C1 segment of cervical spinal cord (tissue), 14 donors: ENCODE measurements at regions not wholly inside any gene's neighbourhood (a gene's known extent, or its start where the extent isn't known, plus 50 kb on each side); places are given as distances from the start of the nearest gene placed in this dataset.
A peak's percentile ranks its signal among the peaks of the same experiment; 100 is the strongest.

Source experiments
- DNase-seq, 14 donors: peaks; one replicate each; lab custom pipeline; 2025; lab: John Stamatoyannopoulos, UW

DNA sequence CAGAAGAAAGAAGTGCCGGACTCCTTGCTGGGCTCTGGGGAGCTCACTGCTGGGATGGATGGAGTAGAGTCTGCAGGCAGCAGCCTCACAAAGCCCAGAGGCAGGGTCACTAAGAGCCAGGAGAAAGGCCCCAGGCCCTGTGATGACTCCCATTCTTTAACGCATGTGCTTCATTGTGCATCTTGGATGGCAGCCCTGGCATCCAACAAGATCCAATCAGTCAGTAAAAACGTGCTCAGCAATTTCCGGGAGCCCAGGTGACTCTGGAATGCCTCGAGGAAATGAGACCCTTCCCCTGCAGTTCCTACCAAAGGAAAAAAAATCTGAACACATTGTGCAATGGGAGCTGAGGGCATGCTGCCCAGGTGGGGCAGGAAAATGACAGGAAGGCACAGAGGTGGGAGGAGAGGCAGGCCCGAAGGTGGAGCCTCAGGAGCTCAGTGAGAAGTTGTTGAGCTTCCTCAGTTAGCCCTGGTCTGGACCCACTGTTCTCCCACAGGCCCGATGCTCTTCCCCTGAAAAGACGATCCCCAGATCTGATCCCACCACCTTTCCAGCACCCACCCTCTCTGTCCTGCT is 60.7 kb upstream of the TMEM72 start:
- DNase-seq: no peak

DNA sequence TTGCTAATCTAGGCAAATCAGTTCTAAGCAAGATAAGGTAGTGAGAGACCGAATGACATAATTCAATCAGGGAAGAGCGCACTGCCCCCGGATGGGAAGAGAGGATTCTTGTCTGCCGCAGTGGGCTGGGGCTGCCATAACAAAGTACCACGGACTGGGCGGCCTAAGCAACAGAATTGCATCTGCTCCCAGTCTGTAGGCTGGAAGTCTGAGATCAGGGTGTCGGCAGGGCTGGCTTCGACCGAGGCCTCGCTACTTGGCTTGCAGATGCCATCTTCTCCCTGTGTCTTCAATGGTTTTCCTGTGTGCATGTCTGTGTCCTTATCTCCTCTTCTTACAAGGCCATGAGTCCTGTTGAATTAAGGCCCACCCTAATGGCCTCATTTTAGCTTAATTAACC is 59.7 kb upstream of the TMEM72 start:
- no peak for DNase-seq

DNA sequence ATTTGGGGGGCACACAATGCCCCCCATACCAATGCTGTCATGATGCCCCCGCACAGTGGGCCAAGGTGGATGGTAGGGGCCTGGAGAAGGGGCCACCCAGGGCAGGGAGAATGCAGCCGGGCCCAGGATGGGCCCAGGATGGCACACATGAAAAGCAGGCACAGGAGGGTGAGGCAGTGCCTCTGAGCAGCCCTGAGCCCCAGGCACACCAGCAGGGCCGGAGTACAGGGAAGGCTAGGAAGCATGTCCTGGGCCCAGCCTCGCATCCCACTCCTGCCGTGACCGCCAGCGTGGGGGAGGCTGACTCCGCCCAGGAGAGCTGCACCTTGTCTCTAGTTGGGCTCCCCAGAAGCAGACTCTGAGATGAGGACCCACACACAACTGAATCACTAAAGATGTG is 59.3 kb upstream of the TMEM72 start:
- DNase-seq: no peak

DNA sequence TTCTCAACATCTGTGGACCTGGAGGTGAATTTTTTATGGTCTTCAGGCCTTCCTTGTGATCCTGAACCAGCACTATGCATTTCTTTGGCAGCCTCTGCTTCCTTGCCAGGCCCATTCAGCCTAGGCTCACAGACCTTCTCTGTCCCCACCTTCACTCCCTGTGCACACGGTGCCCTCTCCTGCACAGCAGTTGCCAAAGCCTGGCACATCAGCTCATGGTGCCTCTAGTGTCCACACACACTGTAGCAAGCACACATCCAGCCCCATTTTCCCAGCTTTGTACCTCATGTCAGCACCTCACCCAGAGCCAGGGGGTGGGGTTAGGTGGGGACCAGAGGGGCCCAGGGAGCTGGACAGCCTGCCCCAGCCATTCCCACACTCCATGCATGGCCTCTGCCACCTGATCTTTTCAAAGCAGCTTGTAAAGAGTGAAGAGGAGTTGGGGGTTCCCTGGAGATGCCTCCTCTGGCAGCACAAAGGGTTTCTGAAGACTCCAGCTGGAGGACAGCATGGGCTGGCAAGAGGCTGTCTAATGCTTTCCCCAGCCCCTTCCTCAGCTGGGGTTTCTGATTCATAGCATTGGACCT is 57.9 kb upstream of the TMEM72 start:
- no peak for DNase-seq

DNA sequence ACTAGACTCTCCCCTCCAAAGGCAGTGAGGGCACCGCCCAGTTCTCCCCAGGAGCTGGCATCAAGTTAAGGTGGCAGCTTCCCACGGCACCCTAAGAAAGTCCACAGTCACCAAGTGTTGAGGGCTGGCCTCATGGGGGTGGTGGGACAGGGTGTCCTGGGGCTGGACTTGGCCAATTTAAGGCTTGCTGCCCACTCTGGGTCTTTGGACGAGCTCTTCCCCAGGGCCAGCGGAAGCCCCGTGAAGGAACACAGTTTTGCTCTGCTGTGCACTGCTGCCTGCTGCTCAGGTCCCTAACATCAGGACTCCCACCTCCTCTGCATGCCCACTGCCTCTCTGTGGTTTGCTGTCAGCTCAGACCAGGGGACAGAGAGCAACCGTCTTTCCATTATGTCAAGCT is 57.3 kb upstream of the TMEM72 start:
- DNase-seq: no peak

DNA sequence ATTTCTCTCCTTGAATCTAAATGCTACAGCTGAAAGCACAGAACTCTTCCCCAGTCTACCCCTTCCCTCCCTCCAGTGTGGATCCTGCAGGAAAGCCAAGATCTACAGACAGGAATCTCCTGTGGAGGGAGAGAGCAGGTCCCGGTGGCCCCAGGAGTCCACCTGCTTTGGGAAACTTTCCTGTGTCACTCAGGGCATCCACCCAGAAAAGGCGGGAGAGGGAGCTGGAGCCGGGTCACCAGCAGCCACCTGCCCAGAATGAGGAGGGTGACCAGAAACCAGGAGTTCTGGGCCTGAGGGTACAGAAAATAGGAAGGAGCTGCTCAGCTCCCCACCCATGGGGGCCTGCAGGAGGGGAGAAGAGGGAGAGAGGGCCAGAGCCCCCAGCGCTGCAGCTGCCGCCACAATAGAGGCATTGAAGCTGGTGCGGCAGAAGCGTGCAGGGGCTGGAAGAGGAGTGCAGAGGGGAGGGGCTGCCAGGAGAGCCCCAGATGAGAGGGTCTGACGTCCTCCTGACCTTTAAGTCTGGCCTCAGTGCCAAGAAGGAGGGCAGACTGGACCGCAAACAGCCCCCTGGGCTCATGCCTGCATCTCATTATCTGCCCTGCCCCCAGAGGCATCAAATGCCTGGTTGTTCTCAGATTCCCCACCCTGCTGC is 56.3 kb upstream of the TMEM72 start:
- peak in 4 of 14 donors; percentile 15 to 39 (median 24) for DNase-seq

DNA sequence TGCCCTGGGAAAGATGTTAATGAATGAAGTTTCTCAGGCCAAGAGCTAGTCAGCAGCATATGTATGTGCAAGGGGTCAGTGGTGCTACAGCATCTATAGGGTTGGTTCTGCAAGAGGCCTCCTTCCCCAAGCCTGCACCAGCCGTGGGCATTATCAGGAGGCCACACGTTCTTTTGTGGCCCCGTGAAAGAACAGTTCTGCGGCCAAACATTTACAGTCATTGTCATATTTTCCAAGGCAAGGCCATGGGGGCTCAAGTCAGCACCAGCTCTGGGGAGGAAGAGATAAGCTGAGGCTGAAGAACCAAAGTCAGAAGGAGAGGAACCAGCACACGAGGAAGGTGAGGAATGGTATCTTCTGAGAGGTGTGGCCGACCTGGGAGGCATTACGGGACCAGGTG is 54.4 kb upstream of the TMEM72 start:
- no peak for DNase-seq

DNA sequence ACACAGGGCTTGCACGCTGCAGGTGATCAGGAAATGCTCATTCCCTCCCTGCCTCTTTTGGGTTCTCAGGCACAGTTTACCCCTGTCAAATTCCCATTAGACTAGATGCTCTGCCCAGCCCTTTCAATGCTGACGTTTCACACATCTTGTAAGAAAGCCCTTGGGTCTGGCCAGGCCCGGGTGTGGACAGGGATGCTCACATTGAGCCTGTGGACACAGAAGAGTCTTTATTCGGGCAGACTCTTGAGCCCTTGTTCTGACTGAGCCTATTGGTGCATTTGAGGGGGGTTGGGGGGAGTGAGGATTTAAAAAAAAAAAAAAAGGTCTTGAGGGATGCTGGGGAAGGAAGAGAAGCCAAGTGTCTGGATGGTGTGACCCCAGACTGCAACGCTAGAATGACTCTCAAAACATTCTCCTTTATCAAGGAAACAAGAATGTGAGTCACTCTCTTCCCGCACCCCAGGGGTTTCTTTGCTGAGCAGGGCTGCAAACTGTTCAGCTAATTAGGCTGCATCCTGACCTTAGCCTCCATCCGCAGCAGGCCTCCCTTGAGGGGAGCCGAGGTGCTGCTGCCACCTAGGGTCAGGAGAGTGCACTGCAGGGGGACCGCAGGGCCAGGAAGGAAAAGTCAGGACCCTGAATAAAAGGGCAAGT is 53.6 kb upstream of the TMEM72 start:
- peak in 6 of 14 donors; percentile 10 to 57 (median 21) for DNase-seq

DNA sequence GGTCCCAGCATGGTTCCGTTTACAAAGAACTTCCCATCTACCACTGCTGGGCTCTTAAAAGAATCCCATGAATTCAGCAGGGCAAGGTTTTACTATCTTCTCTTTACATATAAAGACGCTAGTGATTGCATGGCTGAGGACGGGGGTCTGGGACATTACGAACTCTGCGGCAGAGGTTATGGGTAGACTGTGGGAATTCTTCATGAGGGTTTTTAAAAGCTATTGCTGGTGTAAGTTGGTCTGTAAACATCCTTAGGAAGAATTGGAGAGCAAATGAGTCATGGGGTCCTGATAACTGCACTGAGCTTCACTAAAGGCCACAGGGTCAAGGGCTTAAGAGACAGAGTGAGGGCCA is 53.1 kb upstream of the TMEM72 start:
- DNase-seq: no peak

DNA sequence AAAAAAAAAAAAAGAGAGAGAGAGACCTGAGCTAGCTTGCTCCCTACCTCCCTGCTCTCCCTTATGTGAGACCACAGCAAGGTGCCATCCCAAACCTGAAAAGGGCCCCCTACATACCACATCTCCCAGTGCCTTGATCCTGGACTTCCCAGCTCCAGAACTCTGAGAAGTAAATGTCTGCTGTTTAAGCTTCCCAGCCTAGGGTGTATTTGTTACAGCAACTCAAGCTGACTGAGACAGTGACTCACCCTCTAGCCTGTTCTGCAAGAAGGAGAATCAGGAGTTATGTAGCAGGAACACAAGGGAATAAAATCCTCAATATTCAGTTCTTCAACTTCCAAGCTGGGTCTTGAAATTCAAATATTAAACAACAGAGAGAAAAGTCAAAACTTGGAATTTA is 52.1 kb upstream of the TMEM72 start:
- no peak for DNase-seq

DNA sequence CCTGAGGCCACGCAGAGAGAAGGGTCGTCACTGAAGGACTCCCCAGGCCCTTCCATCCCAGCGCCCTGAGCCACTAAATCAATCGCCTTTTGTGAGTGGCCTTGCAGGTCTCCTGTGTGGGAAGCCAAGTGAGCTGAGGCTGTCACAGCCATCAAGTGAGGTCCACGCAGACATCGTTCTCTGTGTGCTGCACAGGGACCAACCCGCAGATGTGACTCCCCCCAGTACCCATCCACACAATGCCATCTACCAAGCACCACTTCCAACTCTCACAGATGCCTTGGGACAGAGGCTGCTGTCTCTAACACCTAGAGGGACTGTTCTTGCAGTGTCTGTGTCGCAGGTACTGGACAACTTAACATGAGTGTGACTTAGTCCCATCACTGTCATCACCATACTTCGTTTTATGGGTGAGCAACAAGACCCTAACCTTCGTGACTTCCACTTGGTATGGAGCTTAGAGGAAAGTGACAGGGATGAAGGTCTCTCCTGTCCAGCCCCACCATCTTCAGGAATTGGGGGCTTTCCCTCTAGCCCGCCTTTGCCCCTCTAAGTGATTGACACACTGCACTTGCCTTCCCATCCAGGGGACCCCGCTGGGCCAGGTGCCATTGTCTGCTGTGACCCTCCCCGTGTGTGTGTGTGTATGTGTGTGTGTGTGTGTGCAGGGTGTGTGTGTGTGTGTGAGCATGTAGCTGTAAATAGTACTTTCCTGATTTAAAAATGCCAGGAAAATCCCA is 51.4 kb upstream of the TMEM72 start:
- no peak for DNase-seq

DNA sequence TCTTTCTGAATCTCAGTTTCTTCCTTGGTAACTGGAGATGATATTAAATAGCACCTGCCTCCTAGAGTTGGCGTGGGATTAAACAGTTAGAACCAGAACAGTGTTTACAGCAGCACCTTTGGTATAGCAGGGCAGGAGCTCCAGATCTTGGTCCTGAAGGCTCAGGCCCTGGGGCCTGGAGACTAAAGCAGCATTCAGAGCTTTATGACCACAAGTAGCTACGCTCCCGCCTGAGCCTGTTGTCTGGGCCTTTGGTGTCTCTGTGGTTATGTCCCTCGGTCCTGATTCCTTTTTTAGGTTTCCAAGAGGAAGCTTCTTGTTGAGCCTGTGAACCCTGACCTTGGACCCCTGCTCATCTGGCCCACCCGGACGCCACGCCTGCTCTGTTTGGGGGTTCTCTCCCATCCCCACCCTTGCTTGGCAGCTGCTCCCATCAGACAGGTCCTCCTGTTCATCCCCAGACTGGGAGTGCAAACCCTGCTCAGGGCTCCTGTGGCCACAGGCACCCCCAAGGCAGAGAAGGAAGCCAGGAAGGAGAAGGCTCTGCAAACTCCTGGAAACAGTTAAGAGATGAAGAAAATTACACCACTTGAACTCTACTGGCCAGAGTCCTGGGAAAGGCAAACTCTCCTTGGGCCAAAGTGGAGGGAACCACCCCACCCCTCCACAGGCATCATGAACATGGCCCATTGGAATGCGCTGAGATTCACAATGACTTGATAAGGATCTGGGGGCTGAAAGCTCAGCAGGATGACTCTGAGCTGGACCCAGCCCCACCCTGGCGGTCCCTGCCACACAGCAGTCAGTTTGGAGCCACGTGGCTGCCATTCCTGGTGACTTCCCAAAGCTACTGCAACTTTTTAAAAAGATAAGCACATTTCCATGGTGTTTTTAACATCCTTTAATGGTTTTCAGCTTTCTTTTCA is 50.1 kb upstream of the TMEM72 start:
- DNase-seq: no peak
